AG09319 (cell line): ENCODE measurements at regions not wholly inside any gene's neighbourhood (a gene's known extent, or its start where the extent isn't known, plus 50 kb on each side); places are given as distances from the start of the nearest gene placed in this dataset.

ENCODE experiments used
- DNase-seq: peaks from one replicate; pipeline ENCODE4 v3.0.0-alpha.2; 2010; ENCODE audit warnings: low read depth; ENCODE audit errors: extremely low read depth
- CTCF ChIP-seq: IDR thresholded peaks from 2 replicates; pipeline ENCODE4 v1.5.1; 2011; ENCODE audit warnings: low read depth, mild to moderate bottlenecking, inconsistent platforms, low read length, moderate library complexity

GRCh38 chr18:40355726-40356125, 1599.3 kb upstream of the PIK3C3 start:
- no peak for DNase-seq
- TF ChIP-seq CTCF, result no peak

- TF ChIP-seq CTCF, result no peak
- no peak for DNase-seq
Measured at GRCh38 chr18:40348196-40348595, 1606.8 kb upstream of the PIK3C3 start.

GRCh38 chr18:40347261-40347660, 1607.8 kb upstream of the PIK3C3 start:
- DNase-seq, result no peak
- no peak for TF ChIP-seq CTCF

- TF ChIP-seq CTCF, result no peak
Measured at GRCh38 chr18:40346146-40346545, 1608.9 kb upstream of the PIK3C3 start.

GRCh38 chr18:40341701-40342100, 1613.3 kb upstream of the PIK3C3 start:
- DNase-seq, result no peak
- no peak for TF ChIP-seq CTCF

More at GRCh38 chr18:40346146-40346545, 1608.9 kb upstream of the PIK3C3 start:
- DNase-seq, result no peak

- no peak for TF ChIP-seq CTCF
- DNase-seq, result no peak
Measured at GRCh38 chr18:40338284-40338683, 1616.8 kb upstream of the PIK3C3 start.

- no peak for TF ChIP-seq CTCF
- DNase-seq, result no peak
Measured at GRCh38 chr18:40326985-40327384, 1628.0 kb upstream of the PIK3C3 start.

- no peak for TF ChIP-seq CTCF
- DNase-seq, result no peak
Measured at GRCh38 chr18:40325988-40326387, 1629.0 kb upstream of the PIK3C3 start.
